ENCODE measurements at regions not wholly inside any gene's neighbourhood (a gene's known extent, or its start where the extent isn't known, plus 50 kb on each side); places are given as distances from the start of the nearest gene placed in this dataset.

DNA sequence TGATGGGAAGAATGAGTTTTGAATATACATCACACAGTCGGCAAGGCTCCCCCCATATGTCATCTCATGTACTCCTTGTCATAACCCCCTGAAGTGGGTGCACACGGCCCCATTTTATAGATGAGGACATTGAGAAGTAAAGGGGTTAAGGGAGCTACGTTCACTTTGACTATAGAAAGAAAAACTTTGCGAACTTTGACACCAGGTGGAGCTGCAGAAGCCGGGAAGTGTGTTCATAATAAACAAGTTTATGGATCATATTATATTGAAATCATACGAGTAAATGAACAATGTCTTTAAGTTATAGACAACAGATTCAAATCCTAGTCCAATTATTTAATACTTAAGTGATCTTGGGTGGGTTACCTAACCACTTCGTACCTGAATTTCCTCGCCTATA, 203.8 kb upstream of the PITX2 start:
- Histone ChIP-seq H3K4me3 (ENCODE audit: control extremely low read depth in 1 of 5, extremely low read depth in 1 of 5, insufficient read depth in 1 of 5, low read depth in 2 of 5, low read length in 4 of 5) (no peak overlapping the region), H2AFZ (ENCODE audit: insufficient read depth, low read depth, low read length, poor library complexity, severe bottlenecking) (no peak overlapping the region), H4K20me1 (ENCODE audit: control insufficient read depth, insufficient read depth, low read length, poor library complexity, severe bottlenecking) (no peaks in the 10 kb centered on the region), H3K4me1 (ENCODE audit: control insufficient read depth in 2 of 2, insufficient read depth in 2 of 2, low read length in 2 of 2) (no peaks in the 10 kb centered on the region), H3K27me3 (replicated peaks in 1 of 4; ENCODE audit: control extremely low read depth in 1 of 4, control insufficient read depth in 3 of 4, insufficient read depth in 4 of 4, low read length in 3 of 4) (no peaks in the 10 kb centered on the region), H3K27ac (ENCODE audit: low read length in 2 of 2) (no peak overlapping the region), H3K9me3 (ENCODE audit: control extremely low read depth in 1 of 3, control insufficient read depth in 2 of 3, insufficient read depth in 1 of 3, low read length in 2 of 3) (no peaks in the 10 kb centered on the region), H3K4me2 (replicated peaks; ENCODE audit: low read depth, low read length, poor library complexity, severe bottlenecking) (no peak overlapping the region), H3K36me3 (replicated peaks in 1 of 2; ENCODE audit: control extremely low read depth in 1 of 2, control insufficient read depth in 1 of 2, extremely low read depth in 1 of 2, insufficient read depth in 2 of 2, low read length in 1 of 2) (no peaks in the 10 kb centered on the region), H3K9ac (ENCODE audit: low read length) (no peak overlapping the region), H3K79me2 (ENCODE audit: control insufficient read depth, insufficient read depth, low read length) (no peaks in the 10 kb centered on the region)
- TF ChIP-seq CTCF (IDR thresholded peaks at IDR 0.05): no peak
- no peak for TF ChIP-seq EZH2 (IDR thresholded peaks at IDR 0.05; ENCODE audit: borderline replicate concordance, insufficient read depth, low read depth, low read length, poor library complexity, severe bottlenecking)
- Mint-ChIP-seq H3K27ac (no peak overlapping the region), H3K4me3 (no peak overlapping the region), H3K27me3 (no peaks in the 10 kb centered on the region), H3K9me3 (ENCODE audit: insufficient read depth) (no peaks in the 10 kb centered on the region), H3K4me1 (no peaks in the 10 kb centered on the region)
- CTCF ChIA-PET: no interaction called here
- intact Hi-C loops (cut with micrococcal nuclease): no loop called here
- WGBS (ENCODE audit: insufficient coverage): 80% methylated on average over 4 of the region's 8 CpGs
- POLR2A ChIA-PET: no interaction called here
- DNase-seq: no peak
- no peak for ATAC-seq (ENCODE audit: low read depth)

DNA sequence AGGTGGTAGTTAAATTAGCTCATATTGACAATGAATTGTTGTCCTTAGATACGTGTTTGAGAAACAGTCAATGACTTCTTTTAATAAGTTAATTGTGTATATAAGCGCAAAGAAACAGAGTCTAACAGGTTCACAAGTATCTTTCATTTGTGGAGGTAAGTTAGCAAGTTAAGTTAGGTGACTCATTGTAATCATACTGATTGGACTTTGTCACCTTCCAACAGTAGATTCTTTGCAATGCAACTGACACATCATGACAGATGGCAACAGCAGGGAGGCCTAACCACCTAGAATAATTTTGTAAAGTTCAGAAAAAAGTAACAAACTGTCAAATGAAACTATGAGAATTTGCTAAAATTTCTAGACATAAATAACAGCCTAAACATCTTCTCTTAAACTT, 207.6 kb upstream of the PITX2 start:
- Histone ChIP-seq H4K20me1 (ENCODE audit: control insufficient read depth, insufficient read depth, low read length, poor library complexity, severe bottlenecking) (no peaks in the 10 kb centered on the region), H3K4me3 (ENCODE audit: control extremely low read depth in 1 of 5, extremely low read depth in 1 of 5, insufficient read depth in 1 of 5, low read depth in 2 of 5, low read length in 4 of 5) (no peak overlapping the region), H3K4me2 (replicated peaks; ENCODE audit: low read depth, low read length, poor library complexity, severe bottlenecking) (no peak overlapping the region), H3K9ac (ENCODE audit: low read length) (no peak overlapping the region), H3K79me2 (ENCODE audit: control insufficient read depth, insufficient read depth, low read length) (no peaks in the 10 kb centered on the region), H2AFZ (ENCODE audit: insufficient read depth, low read depth, low read length, poor library complexity, severe bottlenecking) (no peak overlapping the region), H3K36me3 (replicated peaks in 1 of 2; ENCODE audit: control extremely low read depth in 1 of 2, control insufficient read depth in 1 of 2, extremely low read depth in 1 of 2, insufficient read depth in 2 of 2, low read length in 1 of 2) (no peaks in the 10 kb centered on the region), H3K4me1 (ENCODE audit: control insufficient read depth in 2 of 2, insufficient read depth in 2 of 2, low read length in 2 of 2) (no peaks in the 10 kb centered on the region), H3K27me3 (replicated peaks in 1 of 4; ENCODE audit: control extremely low read depth in 1 of 4, control insufficient read depth in 3 of 4, insufficient read depth in 4 of 4, low read length in 3 of 4) (no peaks in the 10 kb centered on the region), H3K27ac (ENCODE audit: low read length in 2 of 2) (no peak overlapping the region), H3K9me3 (ENCODE audit: control extremely low read depth in 1 of 3, control insufficient read depth in 2 of 3, insufficient read depth in 1 of 3, low read length in 2 of 3) (no peaks in the 10 kb centered on the region)
- CTCF ChIA-PET: no interaction called here
- Mint-ChIP-seq H3K9me3 (ENCODE audit: insufficient read depth) (no peaks in the 10 kb centered on the region), H3K4me3 (no peak overlapping the region), H3K4me1 (no peaks in the 10 kb centered on the region), H3K27me3 (no peaks in the 10 kb centered on the region), H3K27ac (no peak overlapping the region)
- ATAC-seq (ENCODE audit: low read depth) (no peak), DNase-seq (no peak)
- TF ChIP-seq EZH2 (IDR thresholded peaks at IDR 0.05; ENCODE audit: borderline replicate concordance, insufficient read depth, low read depth, low read length, poor library complexity, severe bottlenecking): no peak
- no peak for TF ChIP-seq CTCF (IDR thresholded peaks at IDR 0.05)
- intact Hi-C loops (cut with micrococcal nuclease): no loop called here
- POLR2A ChIA-PET: no interaction called here
- WGBS (ENCODE audit: insufficient coverage): no CpG with 5 or more reads among the region's 2 CpGs

Data from B cell (primary cell).